Limb (tissue), 2 donors: ENCODE measurements at regions not wholly inside any gene's neighbourhood (a gene's known extent, or its start where the extent isn't known, plus 50 kb on each side); places are given as distances from the start of the nearest gene placed in this dataset.
"Not testable (repeated sequence)": the region's sequence is repeated elsewhere in the genome, so short reads cannot be mapped to it uniquely, and the experiment has no call there.

ENCODE experiments used
- DNase-seq, 2 donors: peaks; one replicate each; pipeline ENCODE4 v3.0.0-alpha.2; 2016; ENCODE audit errors: extremely low spot score in 2 of 2

- no peak for DNase-seq
Observed at GRCh38 chr10:100661520-100661919, 83.9 kb upstream of the PAX2 start.

- no peak for DNase-seq
Observed at GRCh38 chr10:100662067-100662466, 83.3 kb upstream of the PAX2 start.

GRCh38 chr10:100664316-100665149 lies 80.8 kb upstream of the PAX2 start:
- no peak for DNase-seq

GRCh38 chr10:100666634-100667033 lies 78.7 kb upstream of the PAX2 start:
- DNase-seq: not testable (repeated sequence)

- DNase-seq: no peak
Observed at GRCh38 chr10:100669616-100670015, 75.8 kb upstream of the PAX2 start.

GRCh38 chr10:100670368-100670767 lies 75.0 kb upstream of the PAX2 start:
- no peak for DNase-seq

GRCh38 chr10:100670828-100671479 lies 74.4 kb upstream of the PAX2 start:
- DNase-seq: peak in 1 of 2 donors; percentile 61

- DNase-seq: no peak
Observed at GRCh38 chr10:100672199-100672598, 73.2 kb upstream of the PAX2 start.

GRCh38 chr10:100677290-100677945 lies 68.0 kb upstream of the PAX2 start:
- DNase-seq: no peak

- no peak for DNase-seq
Observed at GRCh38 chr10:100679327-100679726, 66.1 kb upstream of the PAX2 start.

- no peak for DNase-seq
Observed at GRCh38 chr10:100683004-100683403, 62.4 kb upstream of the PAX2 start.

GRCh38 chr10:100683545-100684300 lies 61.7 kb upstream of the PAX2 start:
- DNase-seq: no peak

- DNase-seq: no peak
Observed at GRCh38 chr10:100684688-100685235, 60.6 kb upstream of the PAX2 start.

- no peak for DNase-seq
Observed at GRCh38 chr10:100685331-100685730, 60.1 kb upstream of the PAX2 start.

- no peak for DNase-seq
Observed at GRCh38 chr10:100687143-100688003, 58.0 kb upstream of the PAX2 start.

- DNase-seq: no peak
Observed at GRCh38 chr10:100688201-100688600, 57.2 kb upstream of the PAX2 start.

GRCh38 chr10:100693821-100694220 lies 51.6 kb upstream of the PAX2 start:
- DNase-seq: no peak
